K562 (cell line): ENCODE measurements at regions not wholly inside any gene's neighbourhood (a gene's known extent, or its start where the extent isn't known, plus 50 kb on each side); places are given as distances from the start of the nearest gene placed in this dataset.

Source experiments
- E2F3 ChIP-seq: fragments of 250-450 bp; sonication (Bioruptor Pico); IDR thresholded peaks from 2 replicates; pipeline ENCODE4 v1.4.0; 2020; ENCODE audit warnings: mild to moderate bottlenecking
- ZNF184 ChIP-seq: sonication (generic); formaldehyde crosslinking; IDR thresholded peaks from 2 replicates; pipeline ENCODE4 v1.5.0; 2020; ENCODE audit warnings: missing genetic modification reagents
- TF ChIP-seq, protein P1 (sequence below): sonication (generic); formaldehyde crosslinking; IDR thresholded peaks from 2 replicates; pipeline ENCODE4 v1.8.0; 2023; ENCODE audit warnings: missing genetic modification reagents, mild to moderate bottlenecking, borderline replicate concordance
- TF ChIP-seq, protein P2 (sequence below): fragments of 250-450 bp; sonication (Bioruptor Pico); IDR thresholded peaks from 2 replicates; pipeline ENCODE4 v1.8.0; 2021; ENCODE audit warnings: moderate library complexity, mild to moderate bottlenecking, inconsistent platforms
- TF ChIP-seq, protein P3 (sequence below): fragments of 450-650 bp; IDR thresholded peaks from 2 replicates; pipeline ENCODE4 v1.6.1; 2014; ENCODE audit warnings: low read depth, mild to moderate bottlenecking, moderate library complexity, borderline replicate concordance

DNA sequence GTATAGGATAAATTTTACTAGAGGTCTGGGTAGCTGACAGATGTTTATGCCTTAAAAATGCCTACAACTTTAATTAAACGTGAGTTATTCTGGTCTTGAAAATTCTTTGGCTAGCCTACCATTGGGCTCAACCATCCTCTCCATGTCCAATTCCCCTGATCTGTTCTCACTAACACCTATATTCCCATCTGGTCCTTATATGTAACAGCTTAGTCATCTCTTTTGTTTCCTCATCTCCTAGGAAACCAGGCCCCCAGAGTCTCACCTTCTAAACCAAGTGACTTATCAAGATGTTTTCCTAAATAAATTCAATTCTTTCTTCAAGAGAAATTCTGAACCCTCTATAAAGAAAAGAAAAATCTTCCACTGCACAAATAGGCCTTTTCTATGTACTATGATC lies 148.5 kb downstream of the TTC32 start (continued):
- TF ChIP-seq, protein P1, sequence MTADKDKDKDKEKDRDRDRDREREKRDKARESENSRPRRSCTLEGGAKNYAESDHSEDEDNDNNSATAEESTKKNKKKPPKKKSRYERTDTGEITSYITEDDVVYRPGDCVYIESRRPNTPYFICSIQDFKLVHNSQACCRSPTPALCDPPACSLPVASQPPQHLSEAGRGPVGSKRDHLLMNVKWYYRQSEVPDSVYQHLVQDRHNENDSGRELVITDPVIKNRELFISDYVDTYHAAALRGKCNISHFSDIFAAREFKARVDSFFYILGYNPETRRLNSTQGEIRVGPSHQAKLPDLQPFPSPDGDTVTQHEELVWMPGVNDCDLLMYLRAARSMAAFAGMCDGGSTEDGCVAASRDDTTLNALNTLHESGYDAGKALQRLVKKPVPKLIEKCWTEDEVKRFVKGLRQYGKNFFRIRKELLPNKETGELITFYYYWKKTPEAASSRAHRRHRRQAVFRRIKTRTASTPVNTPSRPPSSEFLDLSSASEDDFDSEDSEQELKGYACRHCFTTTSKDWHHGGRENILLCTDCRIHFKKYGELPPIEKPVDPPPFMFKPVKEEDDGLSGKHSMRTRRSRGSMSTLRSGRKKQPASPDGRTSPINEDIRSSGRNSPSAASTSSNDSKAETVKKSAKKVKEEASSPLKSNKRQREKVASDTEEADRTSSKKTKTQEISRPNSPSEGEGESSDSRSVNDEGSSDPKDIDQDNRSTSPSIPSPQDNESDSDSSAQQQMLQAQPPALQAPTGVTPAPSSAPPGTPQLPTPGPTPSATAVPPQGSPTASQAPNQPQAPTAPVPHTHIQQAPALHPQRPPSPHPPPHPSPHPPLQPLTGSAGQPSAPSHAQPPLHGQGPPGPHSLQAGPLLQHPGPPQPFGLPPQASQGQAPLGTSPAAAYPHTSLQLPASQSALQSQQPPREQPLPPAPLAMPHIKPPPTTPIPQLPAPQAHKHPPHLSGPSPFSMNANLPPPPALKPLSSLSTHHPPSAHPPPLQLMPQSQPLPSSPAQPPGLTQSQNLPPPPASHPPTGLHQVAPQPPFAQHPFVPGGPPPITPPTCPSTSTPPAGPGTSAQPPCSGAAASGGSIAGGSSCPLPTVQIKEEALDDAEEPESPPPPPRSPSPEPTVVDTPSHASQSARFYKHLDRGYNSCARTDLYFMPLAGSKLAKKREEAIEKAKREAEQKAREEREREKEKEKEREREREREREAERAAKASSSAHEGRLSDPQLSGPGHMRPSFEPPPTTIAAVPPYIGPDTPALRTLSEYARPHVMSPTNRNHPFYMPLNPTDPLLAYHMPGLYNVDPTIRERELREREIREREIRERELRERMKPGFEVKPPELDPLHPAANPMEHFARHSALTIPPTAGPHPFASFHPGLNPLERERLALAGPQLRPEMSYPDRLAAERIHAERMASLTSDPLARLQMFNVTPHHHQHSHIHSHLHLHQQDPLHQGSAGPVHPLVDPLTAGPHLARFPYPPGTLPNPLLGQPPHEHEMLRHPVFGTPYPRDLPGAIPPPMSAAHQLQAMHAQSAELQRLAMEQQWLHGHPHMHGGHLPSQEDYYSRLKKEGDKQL: no peak
- no peak for TF ChIP-seq E2F3
- TF ChIP-seq, protein P2, sequence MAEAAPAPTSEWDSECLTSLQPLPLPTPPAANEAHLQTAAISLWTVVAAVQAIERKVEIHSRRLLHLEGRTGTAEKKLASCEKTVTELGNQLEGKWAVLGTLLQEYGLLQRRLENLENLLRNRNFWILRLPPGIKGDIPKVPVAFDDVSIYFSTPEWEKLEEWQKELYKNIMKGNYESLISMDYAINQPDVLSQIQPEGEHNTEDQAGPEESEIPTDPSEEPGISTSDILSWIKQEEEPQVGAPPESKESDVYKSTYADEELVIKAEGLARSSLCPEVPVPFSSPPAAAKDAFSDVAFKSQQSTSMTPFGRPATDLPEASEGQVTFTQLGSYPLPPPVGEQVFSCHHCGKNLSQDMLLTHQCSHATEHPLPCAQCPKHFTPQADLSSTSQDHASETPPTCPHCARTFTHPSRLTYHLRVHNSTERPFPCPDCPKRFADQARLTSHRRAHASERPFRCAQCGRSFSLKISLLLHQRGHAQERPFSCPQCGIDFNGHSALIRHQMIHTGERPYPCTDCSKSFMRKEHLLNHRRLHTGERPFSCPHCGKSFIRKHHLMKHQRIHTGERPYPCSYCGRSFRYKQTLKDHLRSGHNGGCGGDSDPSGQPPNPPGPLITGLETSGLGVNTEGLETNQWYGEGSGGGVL (CRISPR knock-in tag): no peak
- no peak for TF ChIP-seq ZNF184 (CRISPR knock-in tag)
- TF ChIP-seq, protein P3, sequence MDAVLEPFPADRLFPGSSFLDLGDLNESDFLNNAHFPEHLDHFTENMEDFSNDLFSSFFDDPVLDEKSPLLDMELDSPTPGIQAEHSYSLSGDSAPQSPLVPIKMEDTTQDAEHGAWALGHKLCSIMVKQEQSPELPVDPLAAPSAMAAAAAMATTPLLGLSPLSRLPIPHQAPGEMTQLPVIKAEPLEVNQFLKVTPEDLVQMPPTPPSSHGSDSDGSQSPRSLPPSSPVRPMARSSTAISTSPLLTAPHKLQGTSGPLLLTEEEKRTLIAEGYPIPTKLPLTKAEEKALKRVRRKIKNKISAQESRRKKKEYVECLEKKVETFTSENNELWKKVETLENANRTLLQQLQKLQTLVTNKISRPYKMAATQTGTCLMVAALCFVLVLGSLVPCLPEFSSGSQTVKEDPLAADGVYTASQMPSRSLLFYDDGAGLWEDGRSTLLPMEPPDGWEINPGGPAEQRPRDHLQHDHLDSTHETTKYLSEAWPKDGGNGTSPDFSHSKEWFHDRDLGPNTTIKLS: no peak
